SK-N-SH (cell line): ENCODE measurements at regions not wholly inside any gene's neighbourhood (a gene's known extent, or its start where the extent isn't known, plus 50 kb on each side); places are given as distances from the start of the nearest gene placed in this dataset.

ENCODE experiments used
- CTCF ChIA-PET: fragments of 300-600, 350-600 bp; formaldehyde crosslinking; extraction: SDS; loops from one replicate; lab custom pipeline; 2021; lab: Yijun Ruan, JAX
- POLR2A ChIA-PET: fragments of 350-600 bp; sonication (Branson Sonifier 250); formaldehyde crosslinking; extraction: SDS; loops from one replicate; lab custom pipeline; 2020; ENCODE audit warnings: antibody characterized with exemption, inconsistent platforms; lab: Yijun Ruan, JAX
- DNase-seq: peaks from one replicate; pipeline ENCODE4 v3.0.0; 2012
- H2AFZ ChIP-seq: fragments of 200-600 bp; sonication (generic); 2 replicates; pipeline ENCODE4 v1.8.1; 2016; ENCODE audit warnings: antibody characterized with exemption, mild to moderate bottlenecking, low read depth
- H3F3A ChIP-seq: fragments of 200-600 bp; sonication (generic); replicated peaks from 2 replicates; pipeline ENCODE3; 2016; ENCODE audit warnings: antibody characterized with exemption, mild to moderate bottlenecking; ENCODE audit not compliant: insufficient read depth
- H3K27ac ChIP-seq, 2 experiments: fragments of 200-500 bp in 1 of 2; fragments of 200-600 bp in 1 of 2; sonication (Bioruptor generic) in 1 of 2; sonication (generic), shearing (Covaris generic) in 1 of 2; 2 replicates each; pipeline versions ENCODE4 v1.5.1 to v1.6.1; 2014 to 2016; ENCODE audit warnings: low read depth in 2 of 2, inconsistent platforms in 1 of 2, low read length in 1 of 2, mild to moderate bottlenecking in 1 of 2, mixed read lengths in 1 of 2
- H3K27me3 ChIP-seq: fragments of 200-600 bp; sonication (generic), shearing (Covaris generic); 2 replicates; pipeline ENCODE4 v1.6.1; 2016; ENCODE audit warnings: mixed run types; ENCODE audit not compliant: insufficient read depth
- H3K36me3 ChIP-seq, 2 experiments: fragments of 200-500 bp in 1 of 2; fragments of 200-600 bp in 1 of 2; sonication (Bioruptor generic) in 1 of 2; sonication (generic) in 1 of 2; replicated peaks in 1 of 2; 2 replicates each; pipeline versions ENCODE3 to v1.5.1; 2014 to 2016; ENCODE audit warnings: low read length in 1 of 2, mild to moderate bottlenecking in 1 of 2; ENCODE audit not compliant: insufficient read depth in 2 of 2, control insufficient read depth in 1 of 2
- H3K4me1 ChIP-seq, 2 experiments: fragments of 200-500 bp in 1 of 2; fragments of 200-600 bp in 1 of 2; sonication (Bioruptor generic) in 1 of 2; sonication (generic), shearing (Covaris generic) in 1 of 2; 2 replicates each; pipeline versions ENCODE4 v1.5.1 to v1.6.1; 2014 to 2016; ENCODE audit warnings: low read depth in 1 of 2, low read length in 1 of 2, mixed run types in 1 of 2; ENCODE audit not compliant: insufficient read depth in 2 of 2, control insufficient read depth in 1 of 2
- H3K4me2 ChIP-seq: fragments of 200-600 bp; sonication (generic), shearing (Covaris generic); 2 replicates; pipeline ENCODE4 v1.6.1; 2017; ENCODE audit warnings: mixed run types
- H3K4me3 ChIP-seq, 2 experiments: fragments of 200-500 bp in 1 of 2; fragments of 200-600 bp in 1 of 2; sonication (Bioruptor generic) in 1 of 2; sonication (generic), shearing (Covaris generic) in 1 of 2; 2 replicates each; pipeline versions ENCODE4 v1.5.1 to v1.8.1; 2014 to 2016; ENCODE audit warnings: low read depth in 2 of 2, inconsistent platforms in 1 of 2, low read length in 1 of 2, mild to moderate bottlenecking in 1 of 2, mixed read lengths in 1 of 2, moderate library complexity in 1 of 2
- H3K79me2 ChIP-seq: fragments of 200-600 bp; sonication (generic); 2 replicates; pipeline ENCODE4 v1.8.1; 2017; ENCODE audit warnings: mild to moderate bottlenecking; ENCODE audit not compliant: insufficient read depth
- H3K9ac ChIP-seq: fragments of 200-600 bp; sonication (generic); 2 replicates; pipeline ENCODE4 v1.6.1; 2017; ENCODE audit warnings: mixed run types
- H3K9me2 ChIP-seq: fragments of 200-600 bp; sonication (generic); 2 replicates; pipeline ENCODE4 v1.6.1; 2017; ENCODE audit warnings: mixed run types
- H3K9me3 ChIP-seq: fragments of 200-600 bp; sonication (generic); 2 replicates; pipeline ENCODE4 v1.6.1; 2017; ENCODE audit warnings: mixed run types, mild to moderate bottlenecking, moderate library complexity
- H4K20me1 ChIP-seq: fragments of 200-600 bp; sonication (generic); 2 replicates; pipeline ENCODE4 v1.6.1; 2017; ENCODE audit warnings: mild to moderate bottlenecking, mixed run types; ENCODE audit not compliant: insufficient read depth
- ELF1 ChIP-seq: IDR thresholded peaks from 2 replicates; pipeline ENCODE4 v1.4.0; 2012
- FOSL2 ChIP-seq: IDR thresholded peaks from 2 replicates; pipeline ENCODE4 v1.4.0; 2012; ENCODE audit warnings: low read depth, mild to moderate bottlenecking, moderate library complexity, borderline replicate concordance
- FOXM1 ChIP-seq: IDR thresholded peaks from 2 replicates; pipeline ENCODE4 v1.4.0; 2012; ENCODE audit warnings: low read depth, mild to moderate bottlenecking
- GABPA ChIP-seq: IDR thresholded peaks from 2 replicates; pipeline ENCODE4 v1.4.0; 2012; ENCODE audit warnings: low read depth, mild to moderate bottlenecking
- GATA2 ChIP-seq: sonication (generic); formaldehyde crosslinking; IDR thresholded peaks from 2 replicates; pipeline ENCODE4 v1.5.0; 2020; ENCODE audit warnings: mild to moderate bottlenecking, missing genetic modification reagents
- MAX ChIP-seq: IDR thresholded peaks from 2 replicates; pipeline ENCODE4 v1.4.0; 2012; ENCODE audit warnings: low read depth
- MEF2A ChIP-seq: IDR thresholded peaks from 2 replicates; pipeline ENCODE4 v1.4.0; 2012; ENCODE audit warnings: low read depth, borderline replicate concordance
- NFIC ChIP-seq: IDR thresholded peaks from 2 replicates; pipeline ENCODE4 v1.4.0; 2012; ENCODE audit warnings: borderline replicate concordance
- NRF1 ChIP-seq: IDR thresholded peaks from 2 replicates; pipeline ENCODE4 v1.6.1; 2012; ENCODE audit warnings: low read depth, mild to moderate bottlenecking, low read length
- PBX3 ChIP-seq: IDR thresholded peaks from 2 replicates; pipeline ENCODE4; 2012
- POLR2AphosphoS5 ChIP-seq: IDR thresholded peaks from 2 replicates; pipeline ENCODE4 v1.6.1; 2012; ENCODE audit warnings: low read depth, low read length
- RAD21 ChIP-seq: IDR thresholded peaks from 2 replicates; pipeline ENCODE4 v1.6.1; 2012; ENCODE audit warnings: mild to moderate bottlenecking, low read length
- SMC3 ChIP-seq: IDR thresholded peaks from 2 replicates; pipeline ENCODE4 v1.6.1; 2012; ENCODE audit warnings: low read depth, low read length, improper control_type of control experiment
- TEAD4 ChIP-seq: IDR thresholded peaks from 2 replicates; pipeline ENCODE4 v1.4.0; 2012; ENCODE audit warnings: mild to moderate bottlenecking, borderline replicate concordance; ENCODE audit not compliant: insufficient read depth
- USF1 ChIP-seq: IDR thresholded peaks from 2 replicates; pipeline ENCODE4 v1.4.0; 2012; ENCODE audit warnings: low read depth, borderline replicate concordance
- USF2 ChIP-seq: fragments of 150-350 bp; IDR thresholded peaks from 2 replicates; pipeline ENCODE4 v1.6.1; 2017; ENCODE audit warnings: antibody characterized with exemption, low read length, low read depth, borderline replicate concordance
- YY1 ChIP-seq: IDR thresholded peaks from 2 replicates; pipeline ENCODE4 v1.4.0; 2012; ENCODE audit warnings: low read depth, mild to moderate bottlenecking
- WGBS: methylation state at CpG from one replicate; pipeline ENCODE4 v1.1.6; 2017; ENCODE audit warnings: low lambda C conversion rate; 5-methylcytosine and 5-hydroxymethylcytosine counted together

GRCh38 chr7:12093365-12093764 is 117.7 kb upstream of the TMEM106B start:
- Histone ChIP-seq H4K20me1 (no peaks in the 10 kb centered on the region), H3K4me2 (no peak overlapping the region), H3K9me2 (no peaks in the 10 kb centered on the region), H2AFZ (no peak overlapping the region), H3K27me3 (no peaks in the 10 kb centered on the region), H3K4me1 (peaks cover 0 to 30% of the 10 kb centered on the region in 2 experiments; a peak in 2 of 4 replicates), H3K36me3 (no peaks in the 10 kb centered on the region), H3K79me2 (no peaks in the 10 kb centered on the region), H3K9me3 (no peaks in the 10 kb centered on the region), H3K27ac (no peak overlapping the region), H3F3A (no peaks in the 10 kb centered on the region), H3K9ac (no peak overlapping the region), H3K4me3 (no peak overlapping the region)
- ChIA-PET CTCF (interaction anchor here (0.9 to 1.4 kb wide), 2 partner anchors 10 to 19 kb away, joined by 3 to 5 read pairs; no protein-coding TSS in a partner anchor), POLR2A (no interaction called here)
- no peak for TF ChIP-seq PBX3
- no peak for TF ChIP-seq MEF2A
- no peak for TF ChIP-seq GABPA
- no peak for TF ChIP-seq MAX
- TF ChIP-seq ELF1 = no peak
- TF ChIP-seq NFIC = no peak
- TF ChIP-seq POLR2AphosphoS5 = no peak
- no peak for TF ChIP-seq FOXM1
- TF ChIP-seq RAD21 = no peak
- no peak for TF ChIP-seq USF2
- TF ChIP-seq TEAD4 = no peak
- TF ChIP-seq GATA2 (CRISPR knock-in tag) = no peak
- no peak for TF ChIP-seq NRF1
- TF ChIP-seq USF1 = no peak
- no peak for TF ChIP-seq YY1
- no peak for TF ChIP-seq SMC3
- no peak for TF ChIP-seq FOSL2
- 76% methylated on average over 1 of the region's 1 CpG for WGBS
- DNase-seq = no peak
